Ureter (tissue), 1 donor: ENCODE measurements at regions not wholly inside any gene's neighbourhood (a gene's known extent, or its start where the extent isn't known, plus 50 kb on each side); places are given as distances from the start of the nearest gene placed in this dataset.
"Not testable (repeated sequence)": the region's sequence is repeated elsewhere in the genome, so short reads cannot be mapped to it uniquely, and the experiment has no call there.

Experiments used
- DNase-seq: peaks from one replicate; pipeline ENCODE4 v3.0.0-alpha.2; 2020; ENCODE audit warnings: low spot score
- donor health status: DM: yes; HTN: yes; CAD: no.

DNA sequence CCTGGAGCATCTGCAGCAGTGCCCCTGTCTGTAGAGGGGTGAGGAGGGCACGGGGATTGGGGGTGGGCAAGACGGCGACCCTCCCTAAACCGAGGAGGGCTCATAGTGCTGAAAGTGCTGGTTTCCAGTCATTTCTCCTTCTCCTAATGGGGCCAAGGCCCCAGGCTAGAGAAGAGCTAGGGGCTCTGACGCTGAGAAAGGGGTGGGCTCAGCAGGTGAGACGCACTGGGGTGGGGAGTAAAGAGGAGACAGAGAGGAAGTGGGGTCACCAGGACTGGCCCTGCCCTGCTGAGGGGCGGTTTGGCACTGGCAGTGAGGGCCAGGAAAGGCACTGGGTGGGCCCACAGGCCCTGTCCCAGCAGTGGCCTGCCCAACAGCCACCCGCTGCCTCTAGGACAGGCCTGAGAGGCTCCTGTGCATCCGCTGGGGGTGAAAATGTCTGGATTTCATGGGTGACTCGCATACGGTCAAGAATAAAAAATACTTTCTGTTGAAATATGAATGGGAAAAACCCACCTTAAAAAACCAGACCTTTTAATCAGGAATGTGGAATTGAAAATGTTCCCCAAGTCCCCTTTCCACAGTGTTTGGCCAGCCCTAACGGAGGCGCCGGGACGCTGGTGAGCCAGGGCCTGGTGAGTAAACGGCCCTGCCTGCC, 122.4 kb upstream of the SMURF2 start:
- DNase-seq: no peak

DNA sequence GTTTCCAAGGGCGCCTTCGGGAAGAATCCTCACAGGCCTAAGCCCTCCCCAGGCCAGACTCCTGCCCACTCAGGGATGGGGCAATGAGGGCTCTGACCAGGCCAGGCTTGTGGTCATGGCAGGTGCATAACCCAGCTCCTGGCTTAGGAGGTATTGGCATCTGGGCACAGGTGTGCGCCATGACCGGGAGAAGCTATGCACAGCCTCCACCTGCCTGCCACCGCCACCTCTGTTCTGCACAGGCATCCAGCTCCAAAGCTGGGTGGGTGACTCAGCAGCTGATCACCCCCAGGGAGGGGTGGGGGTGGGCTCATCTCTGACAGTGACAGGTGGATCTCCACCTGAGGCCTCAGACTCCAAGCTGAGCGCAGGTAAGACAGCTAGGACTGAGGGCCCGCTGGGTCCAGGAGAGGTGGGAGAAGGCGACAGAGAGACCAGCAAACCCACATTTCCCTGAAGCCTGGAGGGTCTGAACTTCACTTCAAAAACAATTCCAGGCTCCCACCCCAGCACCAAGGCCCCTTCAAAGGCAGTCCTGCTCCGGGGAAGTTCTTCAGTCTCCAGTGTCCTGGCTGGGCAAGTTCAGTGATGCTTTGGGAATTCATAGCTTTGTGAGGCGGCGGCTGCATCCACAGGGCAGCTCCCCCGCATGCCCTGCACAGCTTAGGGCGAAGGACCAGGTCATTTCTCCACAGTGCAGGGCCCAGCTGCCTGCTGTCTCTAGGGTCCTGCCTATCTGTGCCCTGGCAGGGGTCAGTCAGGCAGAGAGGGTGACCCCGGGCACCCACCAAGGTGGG, 121.6 kb upstream of the SMURF2 start:
- DNase-seq: no peak

DNA sequence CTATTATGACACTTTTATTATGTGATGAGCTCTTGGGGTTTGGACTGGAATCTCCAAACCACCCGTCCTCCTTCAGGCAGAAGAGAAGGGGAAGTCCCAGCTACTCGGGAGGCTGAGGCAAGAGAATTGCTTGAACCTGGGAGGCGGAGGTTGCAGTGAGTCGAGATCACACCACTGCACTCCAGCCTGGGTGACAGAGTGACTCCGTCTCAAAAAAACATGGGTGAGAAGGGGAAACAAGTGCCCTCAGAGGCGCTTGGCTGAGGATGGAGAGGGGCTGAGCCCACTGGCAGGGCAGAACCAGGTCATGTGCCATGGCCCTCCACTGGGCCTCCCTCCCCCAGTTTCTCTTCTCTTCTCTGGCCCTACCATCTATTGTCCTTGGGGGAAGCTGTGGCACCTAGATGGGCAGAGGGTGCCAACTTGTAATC, 120.9 kb upstream of the SMURF2 start:
- DNase-seq: no peak

- no peak for DNase-seq
Observed at GRCh38 chr17:64781810-64782555, 119.9 kb upstream of the SMURF2 start.

- DNase-seq: peak; percentile 82
Observed at GRCh38 chr17:64781014-64781756, 119.1 kb upstream of the SMURF2 start.

- DNase-seq: peak; percentile 80
Observed at GRCh38 chr17:64780096-64781013, 118.2 kb upstream of the SMURF2 start.

DNA sequence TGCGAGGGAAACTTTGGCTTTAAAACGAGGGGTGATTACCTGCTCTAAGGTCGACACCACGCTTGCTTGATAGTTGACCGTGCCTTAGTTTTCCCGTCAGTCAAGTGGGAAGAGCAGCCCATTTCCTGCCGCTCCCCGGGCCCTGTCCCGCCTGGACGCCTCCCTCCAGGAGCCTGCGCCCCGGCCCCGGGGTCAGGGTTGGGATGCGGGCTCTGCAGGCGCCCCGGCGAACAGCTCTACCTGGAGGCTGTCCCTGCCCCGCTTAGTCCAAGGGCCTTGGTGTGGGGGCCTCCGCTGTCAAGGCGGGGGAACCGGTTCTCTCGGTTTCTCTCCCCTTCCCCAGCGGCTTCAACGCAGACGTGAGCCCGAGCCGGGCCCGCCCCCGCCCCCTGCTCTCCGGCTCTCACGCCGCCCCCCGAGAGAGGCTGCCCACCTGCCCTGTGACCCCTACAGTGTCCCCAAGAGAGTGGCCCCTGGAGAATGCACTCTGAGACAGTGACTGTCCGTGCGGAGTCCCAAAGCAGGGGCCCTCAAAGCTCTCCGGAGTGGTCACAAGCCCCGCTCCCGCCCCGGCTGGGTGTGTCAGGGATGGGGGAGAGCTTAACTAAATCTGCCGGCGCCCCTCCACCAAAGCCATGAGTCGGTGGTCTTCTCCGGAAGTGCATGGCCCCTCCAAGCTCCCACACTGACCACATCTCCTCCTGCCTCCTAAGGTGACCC, 117.4 kb upstream of the SMURF2 start:
- no peak for DNase-seq

GRCh38 chr17:64779098-64779375, 116.9 kb upstream of the SMURF2 start:
- not testable (repeated sequence) for DNase-seq

DNA sequence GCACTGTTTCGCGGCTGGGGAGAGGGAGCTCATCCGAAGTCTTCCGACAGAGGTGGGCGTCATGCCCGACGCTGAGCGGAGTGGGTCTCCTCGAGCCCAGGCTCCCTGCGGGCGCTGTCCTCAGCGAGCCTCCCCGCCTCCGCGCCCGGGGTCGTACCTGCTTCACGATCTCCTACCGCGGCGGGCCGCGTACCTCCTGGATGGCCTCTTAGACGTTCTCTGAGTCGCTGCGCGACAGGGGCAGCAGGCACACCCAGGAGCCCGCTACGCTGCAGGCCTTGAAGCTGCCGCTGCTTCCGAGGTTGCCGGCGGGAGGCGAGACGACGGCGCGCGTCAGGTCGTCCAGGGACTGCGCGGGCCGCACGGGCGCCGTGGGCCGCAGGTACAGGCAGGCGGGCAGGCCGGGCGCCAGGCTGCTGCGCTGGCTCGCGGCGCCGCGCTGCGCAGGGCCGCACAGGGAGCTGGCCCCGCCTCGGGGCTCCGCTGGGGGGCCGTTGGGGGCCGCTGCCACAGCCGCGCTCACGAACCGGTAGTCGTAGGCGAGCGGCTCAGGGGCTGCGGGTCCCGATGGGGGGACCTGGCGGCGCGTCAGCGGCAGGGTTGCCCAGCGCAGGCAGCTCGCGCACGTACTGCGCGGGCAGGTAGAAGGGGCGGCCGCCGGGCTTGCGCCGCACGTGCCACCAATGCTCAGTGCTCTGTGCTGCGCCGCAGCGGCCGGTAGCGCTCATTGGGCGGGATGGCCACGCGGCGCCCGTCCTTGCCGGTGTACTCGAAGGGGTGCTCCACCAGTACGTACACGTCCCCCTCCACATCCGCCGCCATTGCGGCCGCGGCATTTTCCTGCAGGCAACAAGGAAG, 116.4 kb upstream of the SMURF2 start:
- no peak for DNase-seq

- DNase-seq: no peak
Observed at GRCh38 chr17:64777415-64778239, 115.5 kb upstream of the SMURF2 start.

DNA sequence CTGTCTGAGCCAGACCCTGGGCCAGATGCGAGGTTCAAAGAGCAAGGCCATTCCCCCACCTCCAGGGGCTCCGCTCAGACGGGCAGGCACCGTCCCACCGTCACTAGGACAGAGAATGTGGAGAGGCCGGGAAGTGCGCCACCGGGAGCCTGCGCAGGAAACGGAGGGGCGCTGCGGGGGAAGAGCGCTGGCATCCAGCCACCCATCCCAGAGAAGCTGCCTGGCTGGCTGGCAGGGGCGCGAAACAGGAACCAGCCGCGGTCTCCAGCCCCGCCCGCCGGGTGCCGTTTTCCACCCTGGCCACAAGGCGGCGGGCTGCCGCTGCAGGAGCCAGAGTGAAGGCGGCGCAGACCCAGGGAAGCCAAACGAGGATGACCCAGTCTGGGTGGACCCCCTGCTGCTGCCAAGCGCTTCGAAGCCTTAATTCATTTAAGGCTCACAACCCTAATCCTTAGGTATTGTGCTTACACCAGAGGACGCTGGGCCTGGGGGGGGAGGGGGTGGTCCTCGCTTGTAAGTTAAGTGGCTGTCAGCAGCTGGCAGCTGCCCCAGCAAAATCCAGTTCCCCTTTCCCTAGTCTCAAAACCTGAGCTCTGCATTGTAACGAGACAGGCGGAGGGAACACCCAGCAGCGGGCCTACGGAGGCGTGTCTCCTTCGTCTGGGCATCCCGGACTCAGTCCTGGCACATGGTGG, 114.8 kb upstream of the SMURF2 start:
- peak; percentile 79 for DNase-seq

GRCh38 chr17:64775701-64776570, 113.8 kb upstream of the SMURF2 start:
- no peak for DNase-seq

- DNase-seq: no peak
Observed at GRCh38 chr17:64774888-64775540, 112.9 kb upstream of the SMURF2 start.

DNA sequence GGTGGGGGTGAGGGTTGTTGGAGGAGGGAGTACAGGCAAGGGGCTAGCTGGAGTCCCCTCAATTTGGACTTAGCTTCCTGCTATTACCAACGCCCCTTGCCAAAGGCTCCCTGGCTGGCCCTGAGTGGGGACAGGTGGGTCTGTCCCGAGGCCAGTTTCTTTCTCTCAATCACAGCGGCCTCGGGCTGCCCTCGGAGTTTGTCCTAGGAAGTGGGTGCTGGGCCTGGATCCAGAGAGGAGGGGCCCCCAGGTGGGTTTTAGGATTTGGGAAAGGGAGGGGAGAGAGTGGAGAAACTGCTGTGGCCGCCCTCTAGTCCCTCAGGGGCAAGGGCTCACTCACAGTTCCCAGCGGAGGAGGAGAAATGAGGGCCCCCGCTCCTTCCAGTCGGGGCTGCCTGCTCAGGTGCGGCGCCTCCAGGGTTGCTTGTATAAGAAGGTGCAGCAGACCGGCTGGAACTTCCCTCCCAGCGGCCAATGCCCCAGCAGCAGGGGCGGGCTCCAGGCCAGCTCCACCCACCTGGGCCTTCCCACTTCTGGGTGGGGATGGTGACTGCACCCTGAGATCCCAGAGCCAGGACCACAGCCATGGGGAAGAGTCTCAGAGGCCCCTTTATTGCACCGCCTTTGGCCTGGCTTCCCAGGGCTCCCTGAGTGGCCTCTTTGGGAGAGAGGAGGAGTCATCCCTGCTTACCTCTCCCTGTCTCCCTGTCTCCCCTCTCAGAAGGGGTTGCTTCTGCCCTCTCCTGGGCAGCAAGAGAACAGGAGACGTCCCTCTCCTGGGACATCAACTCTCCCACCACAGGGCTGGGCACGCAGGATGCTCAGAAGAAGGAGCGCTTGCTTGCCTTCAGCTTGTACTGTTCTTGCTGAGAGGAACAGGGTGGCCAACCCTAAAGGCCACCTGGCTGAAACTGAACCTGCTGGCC, 112.0 kb upstream of the SMURF2 start:
- DNase-seq: peak; percentile 84

DNA sequence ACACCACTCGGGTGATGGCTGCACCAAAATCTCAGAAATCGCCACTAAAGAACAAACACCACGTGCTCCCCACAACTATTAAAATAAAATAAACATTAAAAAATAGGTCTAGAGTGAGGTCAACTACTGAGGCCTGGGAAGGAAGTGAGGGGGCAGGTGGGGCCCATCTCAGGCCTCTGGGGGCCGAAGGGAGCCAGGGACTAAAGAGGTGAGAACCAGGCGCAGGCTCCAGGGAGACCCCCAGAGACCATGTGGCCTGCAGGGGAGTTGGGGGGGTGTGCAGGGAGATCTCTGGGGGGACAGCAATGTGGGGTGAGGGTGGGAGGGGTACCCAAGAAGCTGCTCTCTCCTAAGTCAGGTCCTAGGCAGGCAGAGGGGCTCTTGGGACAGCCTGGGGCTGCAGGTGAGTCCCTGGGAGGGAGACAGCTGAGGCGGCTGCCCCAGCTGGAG, 111.3 kb upstream of the SMURF2 start:
- no peak for DNase-seq
